WTC11 (cell line): ENCODE measurements at regions not wholly inside any gene's neighbourhood (a gene's known extent, or its start where the extent isn't known, plus 50 kb on each side); places are given as distances from the start of the nearest gene placed in this dataset.

Experiments used
- ATAC-seq: fragments of 200-7000 bp; cut with Tn5 transposase; 2 replicates; pipeline ENCODE4 v1.10.0; 2021; ENCODE audit warnings: mild to moderate bottlenecking, moderate library complexity
- CTCF ChIA-PET: fragments of 300-600 bp; sonication (Branson Sonifier 250); formaldehyde crosslinking; loops from one replicate; lab custom pipeline; 2021; ENCODE audit warnings: antibody characterized with exemption; lab: Charles Lee
- POLR2A ChIA-PET: fragments of 350-600 bp; sonication (Branson Sonifier 250); formaldehyde crosslinking; loops from one replicate; lab custom pipeline; 2021; ENCODE audit warnings: antibody characterized with exemption; lab: Charles Lee
- DNase-seq: peaks from one replicate; pipeline ENCODE4 v3.0.0; 2021; ENCODE audit warnings: low spot score
- H3K27ac Mint-ChIP-seq: 2 replicates; pipeline ENCODE4 v1.8.0; 2021; ENCODE audit warnings: mixed read lengths
- H3K27me3 Mint-ChIP-seq: 2 replicates; pipeline ENCODE4 v1.8.0; 2021; ENCODE audit warnings: low read depth, mild to moderate bottlenecking, moderate library complexity, mixed read lengths
- H3K36me3 Mint-ChIP-seq: 2 replicates; pipeline ENCODE4 v1.8.0; 2021; ENCODE audit warnings: mixed read lengths
- H3K4me1 Mint-ChIP-seq: 2 replicates; pipeline ENCODE4 v1.8.0; 2022; ENCODE audit warnings: mixed read lengths
- H3K4me3 Mint-ChIP-seq: 2 replicates; pipeline ENCODE4 v1.8.0; 2021; ENCODE audit warnings: mild to moderate bottlenecking, moderate library complexity, mixed read lengths
- H3K9me3 Mint-ChIP-seq: 2 replicates; pipeline ENCODE4 v1.8.0; 2021; ENCODE audit warnings: mixed read lengths
- CTCF ChIP-seq: fragments of 200-600 bp; IDR thresholded peaks from 2 replicates; pipeline ENCODE4 v1.8.0; 2022; ENCODE audit warnings: antibody characterized with exemption
- E2F1 ChIP-seq: sonication (generic); formaldehyde crosslinking; IDR thresholded peaks from 2 replicates; pipeline ENCODE4 v1.8.0; 2022; ENCODE audit warnings: mild to moderate bottlenecking, missing genetic modification reagents
- E2F4 ChIP-seq: sonication (generic); formaldehyde crosslinking; IDR thresholded peaks from 2 replicates; pipeline ENCODE4 v1.8.1; 2022; ENCODE audit warnings: low read depth, mild to moderate bottlenecking, moderate library complexity, missing genetic modification reagents, borderline replicate concordance
- E2F5 ChIP-seq: sonication (generic); formaldehyde crosslinking; IDR thresholded peaks from 2 replicates; pipeline ENCODE4 v1.8.1; 2022; ENCODE audit warnings: mild to moderate bottlenecking, moderate library complexity, missing genetic modification reagents
- ETV6 ChIP-seq: sonication (generic); formaldehyde crosslinking; IDR thresholded peaks from 2 replicates; pipeline ENCODE4 v1.8.1; 2022; ENCODE audit warnings: mild to moderate bottlenecking, missing genetic modification reagents
- FOXJ3 ChIP-seq: sonication (generic); formaldehyde crosslinking; IDR thresholded peaks from 2 replicates; pipeline ENCODE4 v1.9.0; 2021; ENCODE audit warnings: missing genetic modification reagents, mild to moderate bottlenecking, borderline replicate concordance
- IRF2 ChIP-seq: sonication (generic); formaldehyde crosslinking; IDR thresholded peaks from 2 replicates; pipeline ENCODE4 v1.8.0; 2022; ENCODE audit warnings: low read depth, missing genetic modification reagents, borderline replicate concordance
- JAZF1 ChIP-seq: fragments of 250-450 bp; sonication (Bioruptor Pico); IDR thresholded peaks from 2 replicates; pipeline ENCODE4 v1.9.0; 2021; ENCODE audit warnings: moderate library complexity, mild to moderate bottlenecking, inconsistent platforms
- NFE2L1 ChIP-seq: sonication (generic); formaldehyde crosslinking; IDR thresholded peaks from 2 replicates; pipeline ENCODE4 v1.8.1; 2023; ENCODE audit warnings: missing genetic modification reagents
- NFYB ChIP-seq: sonication (generic); formaldehyde crosslinking; conservative IDR thresholded peaks from 2 replicates; pipeline ENCODE4 v1.8.0; 2022; ENCODE audit warnings: low read depth, missing genetic modification reagents
- NR1H2 ChIP-seq: sonication (generic); formaldehyde crosslinking; IDR thresholded peaks from 2 replicates; pipeline ENCODE4 v1.9.0; 2021; ENCODE audit warnings: mild to moderate bottlenecking, moderate library complexity, missing genetic modification reagents
- NR3C1 ChIP-seq: sonication (generic); formaldehyde crosslinking; conservative IDR thresholded peaks from 2 replicates; pipeline ENCODE4 v1.8.1; 2023; ENCODE audit warnings: low read depth, mild to moderate bottlenecking, missing genetic modification reagents
- SMAD3 ChIP-seq: sonication (generic); formaldehyde crosslinking; IDR thresholded peaks from 2 replicates; pipeline ENCODE4 v1.8.0; 2022; ENCODE audit warnings: missing genetic modification reagents, mild to moderate bottlenecking, borderline replicate concordance
- ZBTB21 ChIP-seq: sonication (generic); formaldehyde crosslinking; IDR thresholded peaks from 2 replicates; pipeline ENCODE4 v1.8.1; 2023; ENCODE audit warnings: mild to moderate bottlenecking, missing genetic modification reagents, borderline replicate concordance
- ZNF138 ChIP-seq: sonication (generic); formaldehyde crosslinking; conservative IDR thresholded peaks from 2 replicates; pipeline ENCODE4 v1.8.1; 2022; ENCODE audit warnings: mild to moderate bottlenecking, moderate library complexity, missing genetic modification reagents
- ZNF317 ChIP-seq: sonication (generic); formaldehyde crosslinking; IDR thresholded peaks from 2 replicates; pipeline ENCODE4 v1.8.1; 2023; ENCODE audit warnings: low read depth, mild to moderate bottlenecking, moderate library complexity, missing genetic modification reagents, borderline replicate concordance
- ZNF425 ChIP-seq: fragments of 250-450 bp; sonication (Bioruptor Pico); conservative IDR thresholded peaks from 2 replicates; pipeline ENCODE4 v1.9.0; 2021; ENCODE audit warnings: mild to moderate bottlenecking

- Mint-ChIP-seq H3K27me3 (no peaks in the 10 kb centered on the region), H3K4me3 (no peak overlapping the region), H3K9me3 (no peaks in the 10 kb centered on the region), H3K27ac (no peak overlapping the region), H3K4me1 (peaks cover 12% of the 10 kb centered on the region), H3K36me3 (no peaks in the 10 kb centered on the region)
- TF ChIP-seq E2F5 (CRISPR knock-in tag) (no peak), SMAD3 (CRISPR knock-in tag) (no peak), NFE2L1 (CRISPR knock-in tag) (no peak), ZNF425 (CRISPR knock-in tag) (no peak), ZNF138 (CRISPR knock-in tag) (no peak), ZBTB21 (CRISPR knock-in tag) (no peak), FOXJ3 (CRISPR knock-in tag) (no peak), ETV6 (CRISPR knock-in tag) (no peak), JAZF1 (CRISPR knock-in tag) (no peak), E2F4 (CRISPR knock-in tag) (no peak), E2F1 (CRISPR knock-in tag) (no peak), NFYB (CRISPR knock-in tag) (no peak), CTCF (no peak), IRF2 (CRISPR knock-in tag) (no peak)
- ChIA-PET POLR2A (no interaction called here), CTCF (no interaction called here)
- ATAC-seq (no peak), DNase-seq (no peak)
Measured at GRCh38 chr4:107453987-107454386, 266.0 kb downstream of the PAPSS1 start.

GRCh38 chr4:107452717-107453630 lies 267.1 kb downstream of the PAPSS1 start:
- ChIA-PET CTCF (no interaction called here), POLR2A (no interaction called here)
- no peaks in the 10 kb centered on the region for H3K9me3 Mint-ChIP-seq
- H3K27ac Mint-ChIP-seq: no peak overlapping the region
- no peaks in the 10 kb centered on the region for H3K27me3 Mint-ChIP-seq
- H3K36me3 Mint-ChIP-seq: no peaks in the 10 kb centered on the region
- no peak for TF ChIP-seq CTCF
- TF ChIP-seq NR3C1 (CRISPR knock-in tag): no peak
- no peak for TF ChIP-seq NR1H2 (CRISPR knock-in tag)
- no peak for TF ChIP-seq ZNF317
- peaks cover 5% of the 10 kb centered on the region for H3K4me1 Mint-ChIP-seq
- no peak for DNase-seq
- no peak for ATAC-seq
- no peak overlapping the region for H3K4me3 Mint-ChIP-seq
